Putamen (tissue), 1 donor: ENCODE measurements at regions not wholly inside any gene's neighbourhood (a gene's known extent, or its start where the extent isn't known, plus 50 kb on each side); places are given as distances from the start of the nearest gene placed in this dataset.
"Not testable (repeated sequence)": the region's sequence is repeated elsewhere in the genome, so short reads cannot be mapped to it uniquely, and the experiment has no call there.

Experiments
- DNase-seq: peaks from one replicate; pipeline ENCODE4 v3.0.0-alpha.2; 2016; ENCODE audit warnings: low spot score

DNA sequence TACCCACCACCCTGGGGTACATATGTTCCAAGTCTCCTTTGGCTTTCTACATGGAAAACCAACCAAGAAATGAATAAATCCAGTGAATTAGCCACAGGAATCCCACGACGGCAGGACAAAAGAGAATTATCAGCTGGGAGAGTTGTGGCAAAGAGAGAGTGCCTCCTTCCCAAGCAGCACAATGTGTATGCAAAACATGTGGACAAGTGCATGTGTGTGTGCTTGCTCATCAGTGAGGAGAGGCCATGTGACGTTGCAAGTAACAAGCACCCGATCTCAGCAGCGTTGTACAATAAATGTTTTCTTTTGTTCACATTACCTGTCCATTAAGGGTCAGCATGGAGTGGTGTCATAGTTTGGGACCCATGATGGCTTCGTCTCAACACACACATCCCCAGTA lies 50.0 kb upstream of the EMX2 start:
- DNase-seq: no peak

DNA sequence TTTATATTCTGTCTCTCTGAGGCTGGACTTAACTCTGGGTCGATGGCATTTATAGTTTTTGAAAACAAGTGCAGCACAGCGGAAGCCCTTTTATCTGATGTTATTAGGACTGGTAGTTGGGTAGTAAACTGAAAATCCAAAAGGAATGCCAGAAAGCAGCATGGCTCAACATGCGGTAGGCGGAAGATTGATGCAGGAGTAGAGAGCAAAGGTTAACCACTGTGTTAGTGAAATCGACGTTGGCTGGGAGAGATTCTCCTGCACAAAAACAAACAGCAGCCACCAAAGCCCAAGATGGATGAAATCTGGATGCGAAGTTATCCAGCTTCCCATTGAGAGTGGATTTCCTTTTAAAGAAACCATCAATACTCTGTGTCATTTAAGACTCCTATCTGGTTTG lies 54.5 kb upstream of the EMX2 start:
- no peak for DNase-seq

GRCh38 chr10:117486606-117487005 lies 55.9 kb upstream of the EMX2 start:
- DNase-seq: no peak

GRCh38 chr10:117483056-117483590 lies 59.4 kb upstream of the EMX2 start:
- DNase-seq: no peak

DNA sequence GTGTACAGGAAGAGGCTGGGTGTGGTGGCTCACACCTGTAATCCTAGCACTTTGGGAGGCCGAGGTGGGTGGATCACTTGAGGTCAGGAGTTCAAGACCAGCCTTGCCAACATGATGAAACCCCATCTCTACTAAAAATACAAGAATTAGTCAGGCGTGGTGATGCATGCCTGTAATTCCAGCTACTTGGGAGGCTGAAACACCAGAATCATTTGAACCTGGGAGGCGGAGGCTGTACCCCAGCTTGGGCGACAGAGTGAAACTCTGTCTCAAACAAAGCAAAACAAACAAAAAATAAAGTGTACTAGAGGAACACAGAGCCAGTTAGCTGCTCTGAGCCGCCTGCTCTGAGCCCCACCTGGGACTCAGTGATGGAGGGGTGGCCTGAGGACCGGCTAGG lies 61.5 kb upstream of the EMX2 start:
- DNase-seq: not testable (repeated sequence)

DNA sequence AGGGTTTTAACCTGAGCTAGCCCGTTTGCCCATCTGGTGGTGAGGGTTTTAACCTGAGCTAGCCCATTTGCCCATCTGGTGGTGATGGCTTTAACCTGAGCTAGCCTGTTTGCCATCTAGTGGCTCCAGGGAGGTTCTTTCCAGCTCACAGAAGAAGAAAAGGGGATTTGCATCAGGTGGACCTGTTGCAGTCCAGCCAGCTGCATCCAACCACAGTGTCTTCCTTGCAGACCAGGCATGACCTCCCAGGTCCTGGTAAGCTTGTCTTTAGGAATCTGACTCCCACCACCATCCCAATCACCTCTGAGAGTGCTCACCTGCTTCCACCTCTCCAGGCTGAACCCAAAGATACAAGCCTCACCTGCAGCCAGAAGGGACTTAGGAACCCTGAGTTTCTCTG lies 62.4 kb upstream of the EMX2 start:
- no peak for DNase-seq

- no peak for DNase-seq
Observed at GRCh38 chr10:117477961-117478670, 64.4 kb upstream of the EMX2 start.

- DNase-seq: no peak
Observed at GRCh38 chr10:117477211-117477947, 65.2 kb upstream of the EMX2 start.

DNA sequence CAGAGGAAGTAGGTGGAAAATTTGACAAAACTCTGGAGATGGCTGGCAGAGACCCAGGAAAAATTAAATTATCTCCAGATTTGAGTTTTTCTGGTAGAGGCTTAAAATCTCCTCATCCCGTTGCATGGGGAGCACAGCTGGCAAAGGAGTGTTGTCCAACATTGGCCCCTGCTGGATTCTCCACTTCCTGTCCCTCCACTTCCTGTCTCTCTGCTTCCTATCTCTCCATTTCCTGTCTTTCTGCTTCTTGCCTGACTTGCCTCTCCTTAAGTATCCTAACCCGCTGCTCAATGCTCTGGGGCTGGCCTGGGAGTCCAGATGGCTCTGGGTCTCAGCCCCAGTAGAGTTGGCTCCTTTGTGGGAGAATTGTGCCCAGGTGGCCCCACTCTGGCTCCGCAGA lies 65.8 kb upstream of the EMX2 start:
- DNase-seq: no peak

- no peak for DNase-seq
Observed at GRCh38 chr10:117476281-117476680, 66.3 kb upstream of the EMX2 start.

DNA sequence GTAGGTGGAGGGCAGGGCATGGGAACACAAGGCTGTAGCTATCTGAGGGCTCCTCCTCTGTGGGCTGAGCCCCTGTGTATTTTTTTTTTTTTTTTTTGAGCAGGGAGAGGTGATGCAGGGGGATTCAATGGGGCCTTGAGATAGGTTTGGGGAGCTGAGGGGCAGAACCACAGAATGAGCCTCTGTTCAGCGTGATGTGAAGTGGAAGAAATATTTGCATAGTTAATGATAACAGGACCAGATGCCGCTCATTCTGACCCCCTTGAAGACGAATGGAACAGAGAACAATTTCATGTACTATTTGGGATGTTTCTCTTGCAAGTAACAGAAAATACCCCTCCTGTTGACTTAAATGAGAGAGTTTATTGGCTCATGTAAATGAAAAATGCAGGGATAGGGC lies 69.7 kb upstream of the EMX2 start:
- DNase-seq: no peak

GRCh38 chr10:117471344-117471874 lies 71.1 kb upstream of the EMX2 start:
- no peak for DNase-seq

DNA sequence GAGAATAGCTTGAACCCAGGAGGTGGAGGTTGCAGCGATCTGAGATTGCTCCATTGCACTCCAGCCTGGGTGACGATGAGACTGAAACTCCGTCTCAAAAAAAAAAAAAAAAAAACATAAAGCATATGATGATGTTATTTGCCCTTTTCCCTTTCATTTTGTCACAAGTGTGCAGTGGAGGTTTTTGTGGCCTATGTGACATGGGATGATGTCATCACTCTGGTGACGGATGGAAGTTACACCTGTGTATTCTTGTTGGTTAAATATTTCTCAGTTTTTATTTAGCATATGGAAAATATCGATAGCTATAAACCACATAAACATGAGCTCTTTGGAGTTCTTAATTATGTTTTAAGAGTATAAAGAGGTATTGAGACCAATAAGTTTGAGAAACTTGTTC lies 71.8 kb upstream of the EMX2 start:
- DNase-seq: no peak

DNA sequence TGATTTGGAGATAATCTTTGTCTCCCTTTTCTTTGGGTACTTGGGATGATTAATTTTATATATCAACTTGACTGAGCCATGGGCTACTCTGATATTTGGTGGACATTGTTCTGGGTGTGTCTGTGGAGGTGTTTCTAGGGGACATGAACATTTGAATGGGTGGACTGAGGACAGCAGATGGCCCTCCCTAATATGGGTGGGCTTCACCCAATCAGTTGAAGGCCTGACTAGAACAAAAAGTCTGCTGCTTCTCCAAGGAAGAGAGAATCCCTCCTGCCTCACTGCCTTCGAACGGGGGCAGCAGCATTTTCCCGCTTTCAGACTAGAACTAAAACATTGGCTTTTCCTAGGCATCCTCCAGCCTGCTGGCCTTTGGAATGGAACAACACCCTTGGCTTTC lies 73.9 kb upstream of the EMX2 start:
- no peak for DNase-seq

DNA sequence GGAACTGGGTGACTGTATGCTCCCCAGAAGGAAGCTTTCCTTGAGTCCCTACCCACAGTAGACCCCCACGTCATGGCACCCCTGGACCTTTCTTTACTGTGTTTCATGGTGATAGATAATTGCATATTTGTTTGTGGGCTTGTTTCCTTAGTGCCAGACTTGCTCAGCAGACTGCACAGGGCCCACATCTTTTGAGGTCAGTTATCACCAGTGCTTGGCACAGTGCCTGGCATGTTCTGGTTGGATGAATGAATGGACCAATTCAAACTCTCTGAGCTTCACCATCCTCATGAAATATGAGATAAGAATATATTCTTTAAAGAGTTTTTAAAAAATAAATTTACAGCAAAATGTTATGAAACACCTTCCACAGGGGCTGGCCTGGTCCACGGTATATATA lies 78.4 kb upstream of the EMX2 start:
- DNase-seq: no peak

- no peak for DNase-seq
Observed at GRCh38 chr10:117463545-117463920, 79.0 kb upstream of the EMX2 start.

DNA sequence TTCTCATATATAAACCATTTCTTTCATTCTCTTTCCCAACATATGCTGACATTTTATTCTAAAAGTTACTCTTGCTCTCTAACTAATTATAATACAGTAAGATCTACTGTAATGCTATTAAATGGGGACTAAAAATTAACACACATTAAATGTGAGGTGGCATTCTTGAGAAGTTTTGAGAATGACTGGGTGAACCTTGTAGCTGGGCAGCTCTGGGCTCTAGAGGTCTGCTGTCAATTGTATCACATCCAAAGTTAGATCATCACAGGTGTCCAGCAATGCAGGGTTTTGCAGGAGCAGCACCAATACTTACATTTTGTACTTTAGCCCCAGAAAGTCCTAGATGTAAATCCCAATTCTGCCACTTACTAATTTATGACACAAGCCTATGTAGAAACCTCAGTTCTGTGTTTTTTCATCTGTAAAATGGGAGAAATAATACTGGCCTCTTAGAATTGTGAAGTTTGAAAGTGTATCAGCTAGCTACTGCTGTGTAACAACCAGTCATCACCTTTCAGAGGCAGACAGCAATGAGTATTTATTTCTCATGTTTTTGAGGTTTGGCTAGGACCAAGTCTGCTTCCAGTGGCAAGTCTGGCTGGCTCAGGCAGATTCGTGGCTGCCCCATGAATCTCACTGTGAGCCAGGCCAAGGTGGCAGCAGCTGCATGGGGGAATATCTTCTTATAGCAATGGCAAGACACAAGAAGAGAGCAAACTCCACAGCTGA lies 79.6 kb upstream of the EMX2 start:
- no peak for DNase-seq

DNA sequence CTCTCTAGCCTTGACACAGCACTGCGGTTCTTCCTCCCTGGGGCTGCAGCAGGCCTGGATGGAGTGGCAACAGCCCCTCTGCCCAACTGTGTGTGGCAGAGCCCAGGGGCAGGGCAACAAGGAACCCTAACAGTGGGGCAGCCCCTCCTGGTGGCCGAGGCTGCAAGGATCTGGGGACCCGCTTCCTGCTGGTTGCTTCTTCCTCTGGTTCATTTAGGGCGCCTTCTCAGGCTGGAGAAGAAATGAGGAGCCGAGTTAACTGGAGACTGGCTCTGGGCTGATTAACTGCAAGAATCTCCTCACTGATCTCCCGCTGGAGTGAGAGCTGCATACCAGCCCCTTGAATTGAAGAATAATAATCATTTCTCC lies 80.1 kb upstream of the EMX2 start:
- DNase-seq: no peak

GRCh38 chr10:117461766-117462423 lies 80.7 kb upstream of the EMX2 start:
- no peak for DNase-seq

- no peak for DNase-seq
Observed at GRCh38 chr10:117460846-117461765, 81.4 kb upstream of the EMX2 start.

DNA sequence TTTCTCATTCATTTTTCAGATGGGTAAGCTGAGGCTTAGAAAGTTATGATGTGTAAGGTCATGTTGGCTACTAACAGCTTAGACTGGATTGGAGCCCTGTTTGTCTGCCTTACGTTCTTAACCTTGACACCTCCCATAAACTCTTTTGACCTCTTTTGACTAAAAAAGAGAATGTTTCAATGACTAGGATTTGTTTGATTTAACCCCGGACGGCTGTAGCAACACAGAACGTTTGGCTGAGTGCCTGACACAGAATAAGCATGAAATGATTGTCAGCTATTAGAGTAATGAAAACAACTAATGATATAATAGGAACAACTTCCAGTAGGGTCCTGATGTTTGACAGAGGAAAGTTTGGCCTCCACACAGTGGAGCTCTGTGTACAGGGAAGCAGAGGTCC lies 83.3 kb upstream of the PDZD8 start:
- DNase-seq: no peak
